Epidermal melanocyte (primary cell): ENCODE measurements at regions not wholly inside any gene's neighbourhood (a gene's known extent, or its start where the extent isn't known, plus 50 kb on each side); places are given as distances from the start of the nearest gene placed in this dataset.
"Not testable (repeated sequence)": the region's sequence is repeated elsewhere in the genome, so short reads cannot be mapped to it uniquely, and the experiment has no call there.

Experiments used
- DNase-seq: peaks from one replicate; pipeline ENCODE4 v3.0.0; 2011; ENCODE audit warnings: low spot score; ENCODE audit not compliant: insufficient read length

GRCh38 chr9:1839909-1840308, 175.2 kb upstream of the SMARCA2 start:
- DNase-seq: no peak

- no peak for DNase-seq
Observed at GRCh38 chr9:1845425-1845824, 169.7 kb upstream of the SMARCA2 start.

- no peak for DNase-seq
Observed at GRCh38 chr9:1855726-1856125, 159.4 kb upstream of the SMARCA2 start.

- DNase-seq: no peak
Observed at GRCh38 chr9:1857808-1858207, 157.3 kb upstream of the SMARCA2 start.

GRCh38 chr9:1869843-1870242, 145.3 kb upstream of the SMARCA2 start:
- DNase-seq: no peak

- no peak for DNase-seq
Observed at GRCh38 chr9:1870915-1871314, 144.2 kb upstream of the SMARCA2 start.

GRCh38 chr9:1871626-1872419, 143.3 kb upstream of the SMARCA2 start:
- DNase-seq: no peak

- DNase-seq: no peak
Observed at GRCh38 chr9:1875251-1875851, 139.8 kb upstream of the SMARCA2 start.

GRCh38 chr9:1875921-1876448, 139.2 kb upstream of the SMARCA2 start:
- DNase-seq: no peak

- no peak for DNase-seq
Observed at GRCh38 chr9:1876891-1877496, 138.2 kb upstream of the SMARCA2 start.

GRCh38 chr9:1877951-1878350, 137.2 kb upstream of the SMARCA2 start:
- DNase-seq: no peak

- DNase-seq: no peak
Observed at GRCh38 chr9:1878811-1879210, 136.3 kb upstream of the SMARCA2 start.

- no peak for DNase-seq
Observed at GRCh38 chr9:1879501-1879900, 135.6 kb upstream of the SMARCA2 start.

GRCh38 chr9:1880038-1880565, 135.0 kb upstream of the SMARCA2 start:
- DNase-seq: no peak

GRCh38 chr9:1881708-1882295, 133.3 kb upstream of the SMARCA2 start:
- no peak for DNase-seq

- no peak for DNase-seq
Observed at GRCh38 chr9:1882711-1883403, 132.3 kb upstream of the SMARCA2 start.

GRCh38 chr9:1890201-1890600, 124.9 kb upstream of the SMARCA2 start:
- no peak for DNase-seq

GRCh38 chr9:1890816-1891215, 124.3 kb upstream of the SMARCA2 start:
- DNase-seq: no peak

- not testable (repeated sequence) for DNase-seq
Observed at GRCh38 chr9:1903080-1903704, 112.0 kb upstream of the SMARCA2 start.

GRCh38 chr9:1907465-1907864, 107.7 kb upstream of the SMARCA2 start:
- DNase-seq: no peak

- DNase-seq: no peak
Observed at GRCh38 chr9:1909322-1909721, 105.8 kb upstream of the SMARCA2 start.
